Liver (tissue), 8 donors: ENCODE measurements at regions not wholly inside any gene's neighbourhood (a gene's known extent, or its start where the extent isn't known, plus 50 kb on each side); places are given as distances from the start of the nearest gene placed in this dataset.

Experiments
- DNase-seq: peaks from one replicate; pipeline ENCODE4 v3.0.0-alpha.2; 2017; ENCODE audit warnings: low spot score
- H3K27ac ChIP-seq, 2 donors: one replicate each; pipeline ENCODE4 v1.7.0; 2013; ENCODE audit warnings: inconsistent platforms in 2 of 2, low read length in 2 of 2, control low read depth in 1 of 2, low read depth in 1 of 2, mild to moderate bottlenecking in 1 of 2
- H3K27me3 ChIP-seq, 4 donors: one replicate each; pipeline versions ENCODE4 v1.6.1 to v1.7.0; 2013; ENCODE audit warnings: low read length in 3 of 4, inconsistent platforms in 1 of 4, mild to moderate bottlenecking in 1 of 4, moderate library complexity in 1 of 4; ENCODE audit not compliant: control insufficient read depth in 4 of 4, insufficient read depth in 4 of 4
- H3K36me3 ChIP-seq, 4 donors: one replicate each; pipeline versions ENCODE4 v1.6.1 to v1.7.0; 2013; ENCODE audit warnings: low read length in 3 of 4, mild to moderate bottlenecking in 3 of 4, low read depth in 1 of 4, moderate library complexity in 1 of 4; ENCODE audit not compliant: control insufficient read depth in 4 of 4, insufficient read depth in 3 of 4
- H3K4me1 ChIP-seq, 4 donors: one replicate each; pipeline versions ENCODE4 v1.6.1 to v1.7.0; 2013; ENCODE audit warnings: low read length in 3 of 4, mild to moderate bottlenecking in 3 of 4, moderate library complexity in 1 of 4; ENCODE audit not compliant: control insufficient read depth in 4 of 4, insufficient read depth in 4 of 4
- H3K4me3 ChIP-seq, 3 donors: one replicate each; pipeline versions ENCODE4 v1.6.1 to v1.7.0; 2013; ENCODE audit warnings: low read length in 3 of 3, control low read depth in 1 of 3, low read depth in 1 of 3, mild to moderate bottlenecking in 1 of 3
- H3K9ac ChIP-seq, 2 donors: one replicate each; pipeline ENCODE4 v1.7.0; 2013; ENCODE audit warnings: low read length in 2 of 2, mild to moderate bottlenecking in 2 of 2, moderate library complexity in 2 of 2, control low read depth in 1 of 2, low read depth in 1 of 2
- H3K9me3 ChIP-seq, 4 donors: one replicate each; pipeline versions ENCODE4 v1.6.1 to v1.7.0; 2013; ENCODE audit warnings: low read length in 3 of 4; ENCODE audit not compliant: control insufficient read depth in 4 of 4
- ATF3 ChIP-seq: IDR thresholded peaks from 2 replicates; pipeline ENCODE4 v1.6.1; 2016; ENCODE audit warnings: antibody characterized with exemption
- CTCF ChIP-seq: fragments of 150-350 bp; IDR thresholded peaks from 2 replicates; pipeline ENCODE4 v1.5.1; 2017; ENCODE audit warnings: improper control_type of control experiment, low read depth, low read length; ENCODE audit not compliant: missing input control
- EGR1 ChIP-seq, 2 donors: IDR thresholded peaks; 2 replicates each; pipeline ENCODE4 v1.6.1; 2016 to 2018; ENCODE audit warnings: antibody characterized with exemption in 2 of 2, low read depth in 2 of 2
- GABPA ChIP-seq, 2 donors: IDR thresholded peaks in 1 of 2; conservative IDR thresholded peaks in 1 of 2; 2 replicates each; pipeline ENCODE4 v1.6.1; 2016; ENCODE audit warnings: antibody characterized with exemption in 2 of 2, mild to moderate bottlenecking in 1 of 2, moderate library complexity in 1 of 2
- MAX ChIP-seq: IDR thresholded peaks from 2 replicates; pipeline ENCODE4 v1.6.1; 2016; ENCODE audit warnings: antibody characterized with exemption
- RAD21 ChIP-seq, 2 donors: IDR thresholded peaks; 2 replicates each; pipeline ENCODE4 v1.6.1; 2016; ENCODE audit warnings: antibody characterized with exemption in 2 of 2, mild to moderate bottlenecking in 2 of 2
- REST ChIP-seq: IDR thresholded peaks from 2 replicates; pipeline ENCODE4 v1.6.1; 2016; ENCODE audit warnings: antibody characterized with exemption, mild to moderate bottlenecking
- RXRA ChIP-seq, 2 donors: IDR thresholded peaks; 2 replicates each; pipeline ENCODE4 v1.6.1; 2017 to 2018; ENCODE audit warnings: antibody characterized with exemption in 2 of 2, mild to moderate bottlenecking in 1 of 2
- SP1 ChIP-seq: IDR thresholded peaks from 2 replicates; pipeline ENCODE4 v1.6.1; 2018; ENCODE audit warnings: antibody characterized with exemption, mild to moderate bottlenecking
- TAF1 ChIP-seq: conservative IDR thresholded peaks from 2 replicates; pipeline ENCODE4 v1.6.1; 2016; ENCODE audit warnings: antibody characterized with exemption, mild to moderate bottlenecking
- YY1 ChIP-seq: IDR thresholded peaks from 2 replicates; pipeline ENCODE4 v1.6.1; 2016; ENCODE audit warnings: antibody characterized with exemption, mild to moderate bottlenecking
- WGBS: extraction: QIAGEN DNeasy Blood & Tissue Kit; methylation state at CpG from one replicate; pipeline ENCODE4 v1.1.7; 2013; 5-methylcytosine and 5-hydroxymethylcytosine counted together
- donor health status: healthy.
- donor health status: healthy.
- donor health status: healthy.
- donor health status: healthy.
- donor health status: healthy.

- Histone ChIP-seq H3K4me3 (no peak overlapping the region), H3K9me3 (no peaks in the 10 kb centered on the region), H3K27me3 (no peaks in the 10 kb centered on the region), H3K9ac (no peak overlapping the region), H3K27ac (no peak overlapping the region), H3K36me3 (no peaks in the 10 kb centered on the region), H3K4me1 (no peaks in the 10 kb centered on the region)
- DNase-seq, result no peak
- TF ChIP-seq REST (no peak), ATF3 (no peak), RAD21 (IDR thresholded peaks at IDR 0.05) (no peak), RXRA (IDR thresholded peaks at IDR 0.05) (no peak)
- 50% methylated on average over 2 of the region's 2 CpGs for WGBS
Measured at GRCh38 chr7:8809320-8809719, 375.9 kb downstream of the NXPH1 start.

GRCh38 chr7:8817448-8818036 is 384.1 kb downstream of the NXPH1 start:
- Histone ChIP-seq H3K36me3 (no peaks in the 10 kb centered on the region), H3K27me3 (no peaks in the 10 kb centered on the region), H3K27ac (no peak overlapping the region), H3K4me1 (peaks cover 0 to 8% (median 6%) of the 10 kb centered on the region in 4 donors), H3K9me3 (no peaks in the 10 kb centered on the region), H3K9ac (no peak overlapping the region), H3K4me3 (no peak overlapping the region)
- DNase-seq, result no peak
- 45% methylated on average over 3 of the region's 3 CpGs for whole genome bisulfite sequencing
- no peak for TF ChIP-seq GABPA (IDR thresholded peaks at IDR 0.05 in 1 of 2, conservative IDR thresholded peaks at IDR 0.05 in 1 of 2)
- TF ChIP-seq TAF1, result no peak
- no peak for TF ChIP-seq EGR1 (IDR thresholded peaks at IDR 0.05; ENCODE audit: low read depth in 2 of 2)
- TF ChIP-seq REST, result no peak
- TF ChIP-seq MAX, result no peak
- TF ChIP-seq YY1, result no peak
- no peak for TF ChIP-seq RXRA (IDR thresholded peaks at IDR 0.05)
- no peak for TF ChIP-seq SP1
- TF ChIP-seq CTCF, result no peak
